PC-9 (cell line): ENCODE measurements at regions not wholly inside any gene's neighbourhood (a gene's known extent, or its start where the extent isn't known, plus 50 kb on each side); places are given as distances from the start of the nearest gene placed in this dataset.

Experiments used
- CTCF ChIP-seq: fragments of 200-600 bp; sonication (generic); conservative IDR thresholded peaks from 2 replicates; pipeline ENCODE4 v1.6.1; 2017; ENCODE audit warnings: mixed run types, antibody characterized with exemption, mild to moderate bottlenecking, moderate library complexity
- EZH2 ChIP-seq: fragments of 200-600 bp; sonication (generic); IDR thresholded peaks from 2 replicates; pipeline ENCODE4 v1.8.0; 2017; ENCODE audit warnings: antibody characterized with exemption, low read depth

GRCh38 chr1:30335997-30336390 is 387.4 kb downstream of the MATN1 start:
- no peak for TF ChIP-seq CTCF
- no peak for TF ChIP-seq EZH2
